Chondrocyte (in vitro differentiated cells): ENCODE measurements at regions not wholly inside any gene's neighbourhood (a gene's known extent, or its start where the extent isn't known, plus 50 kb on each side); places are given as distances from the start of the nearest gene placed in this dataset.
A peak's percentile ranks its signal among the peaks of the same experiment; 100 is the strongest.

Experiments used
- DNase-seq: peaks from one replicate; pipeline ENCODE4 v3.0.0; 2021; ENCODE audit warnings: mixed read lengths, low spot score
- H3K27ac Mint-ChIP-seq: one replicate; pipeline ENCODE4 v1.8.0; 2021; ENCODE audit warnings: mild to moderate bottlenecking, moderate library complexity, mixed read lengths; ENCODE audit not compliant: unreplicated experiment
- H3K27me3 Mint-ChIP-seq: 2 replicates; pipeline ENCODE4 v1.8.0; 2021; ENCODE audit warnings: low read depth, mixed read lengths
- H3K36me3 Mint-ChIP-seq: 2 replicates; pipeline ENCODE4 v1.8.0; 2021; ENCODE audit warnings: low read depth, mixed read lengths
- H3K4me1 Mint-ChIP-seq: 2 replicates; pipeline ENCODE4 v1.8.0; 2021; ENCODE audit warnings: low read depth, mild to moderate bottlenecking, mixed read lengths
- H3K4me3 Mint-ChIP-seq: one replicate; pipeline ENCODE4 v1.8.0; 2021; ENCODE audit warnings: mild to moderate bottlenecking, moderate library complexity, mixed read lengths; ENCODE audit not compliant: unreplicated experiment
- H3K9me3 Mint-ChIP-seq: 2 replicates; pipeline ENCODE4 v1.8.0; 2021; ENCODE audit warnings: low read depth, mixed read lengths
- CTCF ChIP-seq: fragments of 200-600 bp; sonication (generic); IDR thresholded peaks from 2 replicates; pipeline ENCODE4 v1.5.0; 2021; ENCODE audit warnings: antibody characterized with exemption, mild to moderate bottlenecking, moderate library complexity

GRCh38 chr1:235009561-235010306, 118.9 kb downstream of the TOMM20 start:
- H3K4me3 Mint-ChIP-seq, result no peak overlapping the region
- TF ChIP-seq CTCF, result no peak
- peaks cover 38% of the 10 kb centered on the region for H3K4me1 Mint-ChIP-seq
- peaks cover 2% of the 10 kb centered on the region for H3K36me3 Mint-ChIP-seq
- H3K9me3 Mint-ChIP-seq, result peaks cover 2% of the 10 kb centered on the region
- H3K27me3 Mint-ChIP-seq, result no peaks in the 10 kb centered on the region
- no peak for DNase-seq
- no peak overlapping the region for H3K27ac Mint-ChIP-seq

- DNase-seq, result no peak
- Mint-ChIP-seq H3K4me1 (peaks cover 31% of the 10 kb centered on the region), H3K4me3 (no peak overlapping the region), H3K27me3 (no peaks in the 10 kb centered on the region), H3K9me3 (peaks cover 2% of the 10 kb centered on the region), H3K36me3 (peaks cover 2% of the 10 kb centered on the region), H3K27ac (peak overlapping the region; percentile 20)
- TF ChIP-seq CTCF, result no peak
Observed at GRCh38 chr1:235009074-235009473, 119.6 kb downstream of the TOMM20 start.

GRCh38 chr1:235008239-235008638, 120.4 kb downstream of the TOMM20 start:
- no peak for DNase-seq
- Mint-ChIP-seq H3K4me1 (peaks cover 24% of the 10 kb centered on the region), H3K27ac (no peak overlapping the region), H3K27me3 (no peaks in the 10 kb centered on the region), H3K4me3 (no peak overlapping the region), H3K36me3 (peaks cover 2% of the 10 kb centered on the region), H3K9me3 (peaks cover 2% of the 10 kb centered on the region)
- no peak for TF ChIP-seq CTCF

GRCh38 chr1:235006816-235007215, 121.8 kb downstream of the TOMM20 start:
- H3K4me1 Mint-ChIP-seq, result peaks cover 14% of the 10 kb centered on the region
- DNase-seq, result no peak
- no peak for TF ChIP-seq CTCF
- H3K9me3 Mint-ChIP-seq, result peaks cover 2% of the 10 kb centered on the region
- H3K27ac Mint-ChIP-seq, result no peak overlapping the region
- no peaks in the 10 kb centered on the region for H3K27me3 Mint-ChIP-seq
- H3K36me3 Mint-ChIP-seq, result peaks cover 2% of the 10 kb centered on the region
- H3K4me3 Mint-ChIP-seq, result no peak overlapping the region

GRCh38 chr1:235006132-235006721, 122.4 kb downstream of the TOMM20 start:
- no peak overlapping the region for H3K4me3 Mint-ChIP-seq
- H3K4me1 Mint-ChIP-seq, result peaks cover 13% of the 10 kb centered on the region
- DNase-seq, result no peak
- H3K27ac Mint-ChIP-seq, result no peak overlapping the region
- H3K9me3 Mint-ChIP-seq, result peaks cover 2% of the 10 kb centered on the region
- no peaks in the 10 kb centered on the region for H3K27me3 Mint-ChIP-seq
- no peak for TF ChIP-seq CTCF
- H3K36me3 Mint-ChIP-seq, result peaks cover 2% of the 10 kb centered on the region
